Left lung (tissue), 4 donors: ENCODE measurements at regions not wholly inside any gene's neighbourhood (a gene's known extent, or its start where the extent isn't known, plus 50 kb on each side); places are given as distances from the start of the nearest gene placed in this dataset.
"Not testable (repeated sequence)": the region's sequence is repeated elsewhere in the genome, so short reads cannot be mapped to it uniquely, and the experiment has no call there.

ENCODE experiments used
- ATAC-seq: fragments of 200-7000 bp; cut with Tn5 transposase; one replicate; pipeline ENCODE4 v1.9.1; 2020; ENCODE audit warnings: moderate library complexity
- DNase-seq, 4 donors: peaks; one replicate each; pipeline ENCODE4 v3.0.0-alpha.2; 2013 to 2020
- H3K27ac ChIP-seq, 2 donors: fragments of 200-600 bp; sonication (generic) in 1 of 2; one replicate each; pipeline versions ENCODE4 v1.5.0 to v1.8.0; 2020 to 2021
- H3K27me3 ChIP-seq, 2 donors: fragments of 200-600 bp; sonication (generic) in 1 of 2; one replicate each; pipeline versions ENCODE4 v1.5.0 to v1.8.0; 2020 to 2021
- H3K36me3 ChIP-seq, 2 donors: fragments of 200-600 bp; sonication (generic) in 1 of 2; one replicate each; pipeline versions ENCODE4 v1.5.0 to v1.8.0; 2020 to 2021
- H3K4me1 ChIP-seq, 2 donors: fragments of 200-600 bp; one replicate each; pipeline ENCODE4 v1.8.0; 2021
- H3K4me3 ChIP-seq, 2 donors: fragments of 200-600 bp; sonication (generic) in 1 of 2; one replicate each; pipeline versions ENCODE4 v1.5.0 to v1.8.0; 2020 to 2021; ENCODE audit warnings: mild to moderate bottlenecking in 1 of 2
- H3K9me3 ChIP-seq, 2 donors: fragments of 200-600 bp; sonication (generic) in 1 of 2; one replicate each; pipeline versions ENCODE4 v1.5.0 to v1.8.0; 2020 to 2021
- CTCF ChIP-seq, 2 donors: fragments of 200-600 bp; sonication (generic) in 1 of 2; IDR thresholded peaks; one replicate each; pipeline versions ENCODE4 v1.5.0 to v1.8.0; 2021; ENCODE audit warnings: antibody characterized with exemption in 2 of 2
- intact Hi-C, 2 donors: fragments of 100-400 bp; cut with DNase I; formaldehyde crosslinking; loops; one replicate each; pipeline versions ENCODE4 v1.11.2 to v1.14.2; 2022
- donor health status: DM: no; HTN: yes; CAD: no.
- donor health status: DM: no; HTN: no; CAD: no.

DNA sequence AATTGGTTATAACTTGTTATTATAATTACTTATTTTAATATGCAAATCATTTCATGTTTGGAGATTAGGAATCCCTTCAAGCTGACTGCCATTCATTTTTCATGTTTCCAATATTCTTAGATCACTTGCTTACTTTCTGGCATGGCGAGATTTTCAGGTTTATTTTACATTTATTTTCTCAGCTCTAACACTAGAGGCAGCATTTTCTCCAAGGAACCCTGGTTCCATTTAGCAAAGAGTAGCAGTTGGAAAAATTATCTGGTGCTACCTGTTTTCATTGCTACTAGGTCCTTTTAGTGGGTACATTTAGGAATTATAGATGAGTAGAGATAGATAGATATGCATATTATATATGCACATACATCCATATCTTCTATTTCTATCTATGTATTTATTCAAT is 90.9 kb upstream of the TRPC4 start:
- Histone ChIP-seq H3K27ac (no peak overlapping the region), H3K4me1 (no peaks in the 10 kb centered on the region), H3K36me3 (no peaks in the 10 kb centered on the region), H3K27me3 (no peaks in the 10 kb centered on the region), H3K9me3 (no peaks in the 10 kb centered on the region), H3K4me3 (no peak overlapping the region)
- TF ChIP-seq CTCF (IDR thresholded peaks at IDR 0.05), result no peak
- DNase-seq, result no peak
- intact Hi-C loops, result no loop called here
- ATAC-seq, result no peak

DNA sequence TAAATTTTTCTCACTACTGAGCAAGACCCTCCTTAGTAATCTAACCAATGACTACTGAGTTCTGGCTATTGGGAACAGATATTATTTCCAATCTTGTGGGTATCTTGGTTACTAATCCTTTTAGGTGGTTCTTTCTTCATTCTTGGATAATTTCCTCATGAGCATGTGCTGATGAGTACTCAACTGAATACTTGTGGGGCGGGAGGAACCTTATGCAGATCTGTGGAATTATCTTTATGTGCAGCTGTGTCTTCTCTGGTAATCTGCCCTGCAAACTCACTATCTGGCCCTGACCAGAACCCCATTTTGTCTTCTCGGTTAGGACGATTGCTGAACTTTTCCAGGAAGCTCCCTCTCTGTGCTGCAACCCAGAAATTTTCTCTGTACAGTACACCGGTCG is 89.7 kb upstream of the TRPC4 start:
- no peaks in the 10 kb centered on the region for H3K4me1 ChIP-seq
- intact Hi-C loops, result no loop called here
- no peak overlapping the region for H3K4me3 ChIP-seq
- H3K27me3 ChIP-seq, result no peaks in the 10 kb centered on the region
- H3K27ac ChIP-seq, result no peak overlapping the region
- no peaks in the 10 kb centered on the region for H3K36me3 ChIP-seq
- H3K9me3 ChIP-seq, result no peaks in the 10 kb centered on the region
- TF ChIP-seq CTCF (IDR thresholded peaks at IDR 0.05), result no peak
- DNase-seq (no peak), ATAC-seq (no peak)

DNA sequence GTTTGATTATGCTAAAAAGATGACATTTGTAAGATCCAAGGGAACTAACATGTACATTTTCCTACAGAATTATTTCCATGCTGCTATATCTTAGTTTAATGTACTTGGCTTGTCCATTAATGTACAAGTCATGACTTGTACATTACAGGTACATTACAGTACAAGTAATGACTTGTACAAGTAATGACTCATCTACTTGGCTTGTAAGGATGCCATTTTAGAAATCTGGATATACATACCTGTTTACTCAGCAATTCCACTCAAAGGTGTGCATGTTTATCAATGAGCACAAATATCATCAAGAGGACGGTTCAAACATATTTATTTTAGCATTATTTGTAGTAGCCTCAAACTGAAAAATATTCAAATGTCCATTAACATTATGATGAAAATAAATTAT is 87.0 kb upstream of the TRPC4 start:
- Histone ChIP-seq H3K4me1 (no peaks in the 10 kb centered on the region), H3K36me3 (no peaks in the 10 kb centered on the region), H3K4me3 (no peak overlapping the region), H3K27ac (no peak overlapping the region), H3K27me3 (no peaks in the 10 kb centered on the region), H3K9me3 (no peaks in the 10 kb centered on the region)
- TF ChIP-seq CTCF (IDR thresholded peaks at IDR 0.05), result no peak
- DNase-seq (no peak), ATAC-seq (no peak)
- intact Hi-C loops, result no loop called here

DNA sequence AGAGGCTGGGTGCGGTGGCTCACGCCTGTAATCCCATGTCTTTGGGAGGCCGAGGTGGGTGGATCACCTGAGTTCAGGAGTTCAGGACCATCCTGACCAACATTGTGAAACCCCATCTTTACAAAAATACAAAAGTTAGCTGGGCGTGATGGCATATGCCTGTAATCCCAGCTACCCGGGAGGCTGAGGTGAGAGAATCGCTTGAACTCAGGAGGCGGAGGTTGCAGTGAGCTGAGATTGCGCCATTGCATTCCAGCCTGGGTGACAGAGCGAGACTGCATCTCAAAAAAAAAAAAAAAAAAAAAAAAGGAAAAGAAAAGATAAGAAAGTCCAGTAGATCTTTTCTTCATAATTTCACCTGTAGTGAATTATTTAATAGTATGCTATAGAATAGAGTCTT is 85.0 kb upstream of the TRPC4 start:
- H3K9me3 ChIP-seq, H3K4me3 ChIP-seq, H3K36me3 ChIP-seq, DNase-seq, H3K27me3 ChIP-seq, ATAC-seq, intact Hi-C loops, H3K4me1 ChIP-seq, H3K27ac ChIP-seq: not testable (repeated sequence)

DNA sequence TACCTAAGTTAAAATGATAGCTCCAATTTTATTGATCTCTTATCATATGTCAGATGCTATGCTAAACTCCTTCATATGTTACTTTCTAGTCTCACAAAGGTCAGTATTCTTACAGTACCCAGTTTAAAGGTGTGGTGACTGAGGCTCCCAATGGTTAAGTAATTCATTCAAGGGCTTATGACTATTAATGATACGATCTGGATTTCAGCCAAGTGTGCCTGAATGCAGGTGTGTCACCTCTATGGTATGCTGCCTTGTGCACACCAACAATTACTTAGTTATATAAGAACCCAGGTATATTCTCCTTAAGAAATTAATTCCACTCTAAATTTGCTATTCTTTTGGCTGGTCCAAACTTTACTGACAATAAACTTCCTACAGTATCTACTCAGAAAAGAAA is 84.6 kb upstream of the TRPC4 start:
- Histone ChIP-seq H3K4me1 (no peaks in the 10 kb centered on the region), H3K4me3 (no peak overlapping the region), H3K27ac (no peak overlapping the region), H3K27me3 (no peaks in the 10 kb centered on the region), H3K36me3 (no peaks in the 10 kb centered on the region), H3K9me3 (no peaks in the 10 kb centered on the region)
- DNase-seq (no peak), ATAC-seq (no peak)
- intact Hi-C loops, result no loop called here
- TF ChIP-seq CTCF (IDR thresholded peaks at IDR 0.05), result no peak

- ATAC-seq (no peak), DNase-seq (no peak)
- no peaks in the 10 kb centered on the region for H3K4me1 ChIP-seq
- no peak overlapping the region for H3K4me3 ChIP-seq
- intact Hi-C loops, result no loop called here
- H3K27ac ChIP-seq, result no peak overlapping the region
- H3K27me3 ChIP-seq, result no peaks in the 10 kb centered on the region
- no peaks in the 10 kb centered on the region for H3K36me3 ChIP-seq
- no peak for TF ChIP-seq CTCF (IDR thresholded peaks at IDR 0.05)
- H3K9me3 ChIP-seq, result no peaks in the 10 kb centered on the region
Observed at GRCh38 chr13:37953696-37954095, 84.1 kb upstream of the TRPC4 start.
